HCT116 (cell line): ENCODE measurements at regions not wholly inside any gene's neighbourhood (a gene's known extent, or its start where the extent isn't known, plus 50 kb on each side); places are given as distances from the start of the nearest gene placed in this dataset.

Experiments used
- ATF3 ChIP-seq: IDR thresholded peaks from 2 replicates; pipeline ENCODE4 v1.6.1; 2012
- CEBPB ChIP-seq: IDR thresholded peaks from 2 replicates; pipeline ENCODE4 v1.6.1; 2012; ENCODE audit warnings: low read depth
- CTCF ChIP-seq, 3 experiments: fragments of 200-600 bp in 1 of 3; sonication (generic) in 1 of 3; IDR thresholded peaks in 2 of 3; conservative IDR thresholded peaks in 1 of 3; 2 replicates each; pipeline ENCODE4 v1.5.1; 2012 to 2017; ENCODE audit warnings: low read depth in 2 of 3, low read length in 2 of 3, antibody characterized with exemption in 1 of 3, borderline replicate concordance in 1 of 3, control low read depth in 1 of 3, mild to moderate bottlenecking in 1 of 3, mixed read lengths in 1 of 3, mixed run types in 1 of 3, moderate library complexity in 1 of 3; ENCODE audit not compliant: insufficient read depth in 1 of 3
- EZH2 ChIP-seq: fragments of 200-600 bp; sonication (generic); IDR thresholded peaks from 2 replicates; pipeline ENCODE4 v1.6.1; 2017; ENCODE audit warnings: antibody characterized with exemption, mixed run types
- JUND ChIP-seq: IDR thresholded peaks from 2 replicates; pipeline ENCODE4 v1.6.1; 2012
- MAX ChIP-seq: IDR thresholded peaks from 2 replicates; pipeline ENCODE4 v1.6.1; 2012
- POLR2A ChIP-seq: IDR thresholded peaks from 2 replicates; pipeline ENCODE4 v1.7.0; 2011; ENCODE audit warnings: borderline replicate concordance; ENCODE audit not compliant: insufficient read depth, insufficient read length; ENCODE audit errors: extremely low read depth
- REST ChIP-seq: IDR thresholded peaks from 2 replicates; pipeline ENCODE4 v1.6.1; 2012; ENCODE audit warnings: low read depth
- SIN3A ChIP-seq: IDR thresholded peaks from 2 replicates; pipeline ENCODE4 v1.6.1; 2012; ENCODE audit warnings: low read depth
- TCF7L2 ChIP-seq: IDR thresholded peaks from 2 replicates; pipeline ENCODE4 v1.7.0; 2011; ENCODE audit warnings: borderline replicate concordance, inconsistent platforms; ENCODE audit not compliant: insufficient read depth, insufficient read length; ENCODE audit errors: extremely low read depth
- ZBTB33 ChIP-seq: IDR thresholded peaks from 2 replicates; pipeline ENCODE4 v1.6.1; 2011; ENCODE audit warnings: mild to moderate bottlenecking, low read length, moderate library complexity; ENCODE audit not compliant: insufficient replicate concordance; ENCODE audit errors: extremely low read depth
- ZNF274 ChIP-seq: fragments of 200-500 bp; sonication (Bioruptor generic); IDR thresholded peaks from 2 replicates; pipeline ENCODE4 v1.6.1; 2014; ENCODE audit warnings: mild to moderate bottlenecking, low read depth, low read length, inconsistent platforms

GRCh38 chrX:150051096-150051495, 112.8 kb upstream of the EOLA2 start:
- no peak for TF ChIP-seq MAX
- TF ChIP-seq EZH2, result no peak
- no peak for TF ChIP-seq JUND
- TF ChIP-seq CTCF (IDR thresholded peaks at IDR 0.05 in 2 of 3, conservative IDR thresholded peaks at IDR 0.05 in 1 of 3; ENCODE audit: borderline replicate concordance in 1 of 3, insufficient read depth in 1 of 3, low read depth in 2 of 3, low read length in 2 of 3), result no peak
- TF ChIP-seq ZNF274, result no peak
- no peak for TF ChIP-seq SIN3A
- TF ChIP-seq POLR2A, result no peak
- no peak for TF ChIP-seq ATF3
- no peak for TF ChIP-seq ZBTB33
- TF ChIP-seq REST, result no peak
- no peak for TF ChIP-seq CEBPB
- no peak for TF ChIP-seq TCF7L2
